A549 (cell line): ENCODE measurements at regions not wholly inside any gene's neighbourhood (a gene's known extent, or its start where the extent isn't known, plus 50 kb on each side); places are given as distances from the start of the nearest gene placed in this dataset.

Source experiments
- ATAC-seq, 2 experiments: fragments of 200-7000 bp in 1 of 2; fragments of >200 bp in 1 of 2; cut with Nextera tagmentation in 1 of 2; cut with Tn5 transposase in 1 of 2; 3 replicates each; pipeline versions ENCODE4 v1.8.0 to v1.9.1; 2018 to 2020; ENCODE audit warnings: mild to moderate bottlenecking in 1 of 2, moderate library complexity in 1 of 2
- CTCF ChIA-PET: fragments of 300-600 bp; sonication (Branson Sonifier 250); formaldehyde crosslinking; extraction: SDS; loops from one replicate; lab custom pipeline; 2021; ENCODE audit warnings: antibody characterized with exemption, inconsistent platforms; lab: Yijun Ruan, JAX
- POLR2A ChIA-PET: fragments of 350-600 bp; formaldehyde crosslinking; extraction: SDS; loops from one replicate; lab custom pipeline; 2021; ENCODE audit warnings: antibody characterized with exemption, inconsistent platforms; lab: Yijun Ruan, JAX
- DNase-seq, 2 experiments: peaks; one replicate each; pipeline versions ENCODE4 v3.0.0 to v3.0.0-alpha.2; 2011 to 2016; ENCODE audit warnings: low read depth in 1 of 2, low spot score in 1 of 2
- FAIRE-seq: peaks from 2 replicates; lab custom pipeline; 2011; peaks lifted over from hg19 to GRCh38; lab: Jason Lieb, UNC
- H3K27ac ChIP-seq, 2 experiments: fragments of >200 bp; sonication (Bioruptor Twin); formaldehyde crosslinking; 3 replicates each; pipeline ENCODE4 v1.5.1; 2016 to 2017
- H3K4me1 ChIP-seq: fragments of >200 bp; sonication (Bioruptor Twin); formaldehyde crosslinking; 3 replicates; pipeline ENCODE4 v1.6.1; 2016
- H3K4me2 ChIP-seq: fragments of >200 bp; sonication (Bioruptor Twin); formaldehyde crosslinking; 3 replicates; pipeline ENCODE4 v1.6.1; 2016
- H3K4me3 ChIP-seq: fragments of >200 bp; sonication (Bioruptor Twin); formaldehyde crosslinking; 3 replicates; pipeline ENCODE4 v1.5.1; 2016
- H3K9me3 ChIP-seq: fragments of >200 bp; sonication (Bioruptor Twin); formaldehyde crosslinking; 3 replicates; pipeline ENCODE4 v1.6.1; 2016
- CBX2 ChIP-seq: fragments of 200-600 bp; sonication (generic); IDR thresholded peaks from 2 replicates; pipeline ENCODE4 v1.6.1; 2016; ENCODE audit warnings: low read depth, mild to moderate bottlenecking, borderline replicate concordance
- CTCF ChIP-seq: fragments of >200 bp; sonication (Bioruptor Twin); formaldehyde crosslinking; IDR thresholded peaks from 3 replicates; pipeline ENCODE4 v1.5.1; 2016
- EHF ChIP-seq: fragments of 250-450 bp; sonication (Bioruptor Pico); IDR thresholded peaks from 2 replicates; pipeline ENCODE4 v1.5.0; 2020; ENCODE audit warnings: mild to moderate bottlenecking
- EP300 ChIP-seq, 2 experiments: fragments of >200 bp; sonication (Bioruptor Twin); formaldehyde crosslinking; IDR thresholded peaks; 2 replicates in 1 of 2; 3 replicates in 1 of 2; pipeline ENCODE4 v1.6.1; 2016 to 2017
- ESRRA ChIP-seq: fragments of 150-350 bp; IDR thresholded peaks from 2 replicates; pipeline ENCODE4 v1.6.1; 2014; ENCODE audit warnings: mild to moderate bottlenecking, low read length, borderline replicate concordance
- FOXS1 ChIP-seq: fragments of 250-450 bp; sonication (Bioruptor Pico); IDR thresholded peaks from 2 replicates; pipeline ENCODE4 v1.5.0; 2020; ENCODE audit warnings: mild to moderate bottlenecking, moderate library complexity
- HEYL ChIP-seq: fragments of 250-450 bp; sonication (Bioruptor Pico); IDR thresholded peaks from 2 replicates; pipeline ENCODE4 v1.8.0; 2021; ENCODE audit warnings: mild to moderate bottlenecking, moderate library complexity
- HMGXB4 ChIP-seq: fragments of 250-450 bp; sonication (Bioruptor Pico); IDR thresholded peaks from 2 replicates; pipeline ENCODE4 v1.5.0; 2021; ENCODE audit warnings: mild to moderate bottlenecking, moderate library complexity, borderline replicate concordance
- HOXB13 ChIP-seq: fragments of 250-450 bp; sonication (Bioruptor Pico); IDR thresholded peaks from 2 replicates; pipeline ENCODE4 v1.5.0; 2020; ENCODE audit warnings: low read depth, mild to moderate bottlenecking, moderate library complexity
- MAZ ChIP-seq: fragments of 150-350 bp; IDR thresholded peaks from 2 replicates; pipeline ENCODE4 v1.6.1; 2014; ENCODE audit warnings: antibody characterized with exemption, low read depth, low read length, borderline replicate concordance
- NFE2L2 ChIP-seq: fragments of 150-350 bp; conservative IDR thresholded peaks from 2 replicates; pipeline ENCODE4 v1.6.1; 2014; ENCODE audit warnings: low read length
- PBX3 ChIP-seq: IDR thresholded peaks from 2 replicates; pipeline ENCODE4 v1.6.1; 2012
- PHF8 ChIP-seq: fragments of 200-600 bp; sonication (generic); IDR thresholded peaks from 2 replicates; pipeline ENCODE4 v1.6.1; 2016; ENCODE audit warnings: low read depth, mild to moderate bottlenecking, antibody characterized with exemption, moderate library complexity, borderline replicate concordance
- POLR2A ChIP-seq: IDR thresholded peaks from 2 replicates; pipeline ENCODE4 v1.6.1; 2012; ENCODE audit warnings: mild to moderate bottlenecking, low read length
- RAD21 ChIP-seq, 2 experiments: fragments of >200 bp in 1 of 2; sonication (Bioruptor Twin) in 1 of 2; formaldehyde crosslinking in 1 of 2; IDR thresholded peaks in 1 of 2; conservative IDR thresholded peaks in 1 of 2; 2 replicates in 1 of 2; 3 replicates in 1 of 2; pipeline ENCODE4 v1.6.1; 2012 to 2018; ENCODE audit warnings: inconsistent platforms in 1 of 2
- RARB ChIP-seq: fragments of 250-450 bp; sonication (Bioruptor Pico); IDR thresholded peaks from 2 replicates; pipeline ENCODE4 v1.8.0; 2021; ENCODE audit warnings: mild to moderate bottlenecking, moderate library complexity
- TFCP2L1 ChIP-seq: fragments of 250-450 bp; sonication (Bioruptor Pico); IDR thresholded peaks from 2 replicates; pipeline ENCODE4 v1.5.0; 2021; ENCODE audit warnings: mild to moderate bottlenecking
- ZC3H11A ChIP-seq: fragments of 450-650 bp; IDR thresholded peaks from 2 replicates; pipeline ENCODE4 v1.6.1; 2014; ENCODE audit warnings: antibody characterized with exemption, mild to moderate bottlenecking
- WGBS: methylation state at CpG from one replicate; pipeline ENCODE4 v1.1.6; 2017; ENCODE audit errors: missing lambda C conversion rate; 5-methylcytosine and 5-hydroxymethylcytosine counted together
- TF ChIP-seq, protein P1 (sequence below): fragments of 150-350 bp; IDR thresholded peaks from 2 replicates; pipeline ENCODE4 v1.6.1; 2014; ENCODE audit warnings: low read depth, mild to moderate bottlenecking, low read length

DNA sequence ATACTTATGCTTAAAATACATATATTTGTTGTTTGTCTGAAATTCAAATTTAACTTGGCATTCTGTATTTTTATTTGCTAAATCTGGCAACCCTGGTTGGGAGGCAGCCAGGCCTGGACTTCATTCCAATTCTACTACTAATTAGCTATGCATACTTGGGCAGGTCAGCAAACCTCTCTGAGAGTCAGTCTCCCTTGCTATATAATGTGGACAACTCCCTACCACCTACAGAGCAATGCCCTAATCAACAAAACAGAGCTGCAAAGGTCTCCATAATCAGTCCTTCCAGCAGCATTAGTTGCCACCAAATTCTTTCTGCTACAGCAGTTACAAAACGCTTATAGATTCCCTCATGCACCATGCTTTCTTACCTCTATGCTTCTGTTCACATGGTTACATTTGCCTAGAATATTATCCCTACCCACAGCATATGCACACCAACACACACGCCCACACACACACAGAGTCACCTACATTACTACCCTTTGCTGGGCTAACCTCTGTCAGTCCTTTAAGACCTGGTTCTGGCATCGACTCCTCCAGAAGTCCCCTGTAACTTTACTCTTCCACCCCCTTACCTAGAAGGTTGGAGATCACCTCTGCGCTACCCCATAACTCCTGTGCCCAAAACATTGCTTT lies 188.7 kb downstream of the FGFR2 start:
- TF ChIP-seq EP300 (IDR thresholded peaks at IDR 0.05) (no peak), PHF8 (no peak), CTCF (no peak), HOXB13 (CRISPR knock-in tag) (no peak), CBX2 (no peak), EHF (no peak), FOXS1 (CRISPR knock-in tag) (no peak), RARB (CRISPR knock-in tag) (no peak), HMGXB4 (CRISPR knock-in tag) (no peak), TFCP2L1 (CRISPR knock-in tag) (no peak), RAD21 (conservative IDR thresholded peaks at IDR 0.05 in 1 of 2, IDR thresholded peaks at IDR 0.05 in 1 of 2) (no peak), PBX3 (no peak)
- ATAC-seq, result no peak
- Histone ChIP-seq H3K4me1 (no peaks in the 10 kb centered on the region), H3K4me2 (no peak overlapping the region), H3K9me3 (no peaks in the 10 kb centered on the region), H3K4me3 (no peak overlapping the region), H3K27ac (no peak overlapping the region)
- ChIA-PET POLR2A (no interaction called here), CTCF (no interaction called here)
- no peak for DNase-seq
- no peak for FAIRE-seq
- 16% methylated on average over 4 of the region's 4 CpGs for WGBS

GRCh38 chr10:121411004-121411403 lies 187.2 kb downstream of the FGFR2 start:
- TF ChIP-seq POLR2A (no peak), HEYL (CRISPR knock-in tag) (no peak), MAZ (no peak), EP300 (IDR thresholded peaks at IDR 0.05) (no peak), ZC3H11A (no peak)
- TF ChIP-seq, protein P1, sequence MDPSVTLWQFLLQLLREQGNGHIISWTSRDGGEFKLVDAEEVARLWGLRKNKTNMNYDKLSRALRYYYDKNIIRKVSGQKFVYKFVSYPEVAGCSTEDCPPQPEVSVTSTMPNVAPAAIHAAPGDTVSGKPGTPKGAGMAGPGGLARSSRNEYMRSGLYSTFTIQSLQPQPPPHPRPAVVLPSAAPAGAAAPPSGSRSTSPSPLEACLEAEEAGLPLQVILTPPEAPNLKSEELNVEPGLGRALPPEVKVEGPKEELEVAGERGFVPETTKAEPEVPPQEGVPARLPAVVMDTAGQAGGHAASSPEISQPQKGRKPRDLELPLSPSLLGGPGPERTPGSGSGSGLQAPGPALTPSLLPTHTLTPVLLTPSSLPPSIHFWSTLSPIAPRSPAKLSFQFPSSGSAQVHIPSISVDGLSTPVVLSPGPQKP, result no peak
- TF ChIP-seq, all 56 proteins: peak for 0
- no peak overlapping the region for H3K4me2 ChIP-seq
- ChIA-PET POLR2A (no interaction called here), CTCF (no interaction called here)
- H3K9me3 ChIP-seq, result no peaks in the 10 kb centered on the region
- DNase-seq, result no peak
- FAIRE-seq, result no peak
- 0% methylated on average over 1 of the region's 2 CpGs for whole genome bisulfite sequencing
- no peak overlapping the region for H3K4me3 ChIP-seq
- H3K27ac ChIP-seq, result no peak overlapping the region
- no peaks in the 10 kb centered on the region for H3K4me1 ChIP-seq
- no peak for ATAC-seq

DNA sequence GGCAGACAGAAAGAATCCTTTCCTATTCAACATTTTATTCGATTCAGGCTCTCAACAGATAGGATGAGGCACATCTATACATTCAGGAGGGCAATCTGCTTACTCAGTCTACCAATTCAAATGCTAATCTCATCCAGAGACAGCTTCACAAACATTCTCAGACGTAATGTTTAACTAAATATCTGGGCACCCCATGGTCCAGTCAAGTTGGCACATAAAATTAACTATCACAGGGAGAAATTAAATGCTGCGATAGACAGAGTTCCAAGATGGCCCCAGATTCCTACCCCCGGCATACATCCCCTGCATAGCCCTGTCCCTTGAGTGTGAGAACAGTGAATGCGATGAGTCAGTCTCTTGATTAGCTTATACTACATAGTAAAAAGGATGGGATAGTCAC lies 184.3 kb downstream of the FGFR2 start:
- Histone ChIP-seq H3K27ac (no peak overlapping the region), H3K9me3 (no peaks in the 10 kb centered on the region)
- WGBS, result 16% methylated on average over 5 of the region's 5 CpGs
- CTCF ChIA-PET, result interaction anchor here (0.6 kb wide), 1 partner anchor 308 kb away, joined by 3 read pairs; no protein-coding TSS in a partner anchor
- FAIRE-seq, result no peak
- TF ChIP-seq HEYL (CRISPR knock-in tag), result no peak
- no peak for TF ChIP-seq ESRRA
- TF ChIP-seq NFE2L2, result no peak
- TF ChIP-seq, all 56 proteins: peak for 0
- no peak overlapping the region for H3K4me2 ChIP-seq
- no peak overlapping the region for H3K4me3 ChIP-seq
- ATAC-seq (no peak), DNase-seq (no peak)
- H3K4me1 ChIP-seq, result 0 out of 3 replicates have a peak, but pooled peaks cover 4% of the 10 kb centered on the region
- POLR2A ChIA-PET, result no interaction called here
